GM23338 (cell line): ENCODE measurements at regions not wholly inside any gene's neighbourhood (a gene's known extent, or its start where the extent isn't known, plus 50 kb on each side); places are given as distances from the start of the nearest gene placed in this dataset.

Experiments used
- ATAC-seq: fragments of 200-7000 bp; cut with Tn5 transposase; 3 replicates; pipeline ENCODE4 v1.9.1; 2020
- DNase-seq: peaks from one replicate; pipeline ENCODE4 v3.0.0-alpha.2; 2015; ENCODE audit warnings: low spot score
- H2AFZ ChIP-seq: fragments of 200-600 bp; sonication (generic); 2 replicates; pipeline ENCODE4 v1.8.0; 2016; ENCODE audit warnings: antibody characterized with exemption, mild to moderate bottlenecking, moderate library complexity
- H3F3A ChIP-seq: fragments of 200-600 bp; sonication (generic); replicated peaks from 2 replicates; pipeline ENCODE4 v1.8.0; 2017; ENCODE audit warnings: antibody characterized with exemption, mixed run types, low read depth
- H3K27ac ChIP-seq: fragments of 200-600 bp; sonication (generic); 2 replicates; pipeline ENCODE4 v1.6.1; 2016; ENCODE audit warnings: low read depth
- H3K27me3 ChIP-seq: fragments of 200-600 bp; sonication (generic); 2 replicates; pipeline ENCODE4 v1.8.0; 2016; ENCODE audit warnings: mild to moderate bottlenecking, mixed run types, moderate library complexity; ENCODE audit not compliant: insufficient read depth
- H3K36me3 ChIP-seq: fragments of 200-600 bp; sonication (generic); 2 replicates; pipeline ENCODE4 v1.8.0; 2016; ENCODE audit warnings: mild to moderate bottlenecking; ENCODE audit not compliant: insufficient read depth
- H3K4me1 ChIP-seq: fragments of 200-600 bp; sonication (generic); 2 replicates; pipeline ENCODE4 v1.8.0; 2016; ENCODE audit warnings: mild to moderate bottlenecking, moderate library complexity; ENCODE audit not compliant: insufficient read depth
- H3K4me2 ChIP-seq: fragments of 200-600 bp; sonication (generic); 2 replicates; pipeline ENCODE4 v1.7.1; 2017; ENCODE audit warnings: mixed run types
- H3K4me3 ChIP-seq: fragments of 200-600 bp; sonication (generic); 2 replicates; pipeline ENCODE4 v1.6.1; 2016; ENCODE audit warnings: mixed run types
- H3K79me2 ChIP-seq: fragments of 200-600 bp; sonication (generic); replicated peaks from 2 replicates; pipeline ENCODE4 v1.8.0; 2017; ENCODE audit warnings: mild to moderate bottlenecking; ENCODE audit not compliant: insufficient read depth
- H3K9me2 ChIP-seq: fragments of 200-600 bp; sonication (generic); 2 replicates; pipeline ENCODE4 v1.8.0; 2017; ENCODE audit not compliant: insufficient read depth
- H4K20me1 ChIP-seq: fragments of 200-600 bp; sonication (generic); replicated peaks from 2 replicates; pipeline ENCODE4 v1.8.0; 2017; ENCODE audit warnings: mild to moderate bottlenecking; ENCODE audit not compliant: insufficient read depth
- H3K27ac Mint-ChIP-seq: 2 replicates; pipeline ENCODE4 v1.8.0; 2020; ENCODE audit warnings: inconsistent platforms, mild to moderate bottlenecking, moderate library complexity, mixed read lengths
- H3K27me3 Mint-ChIP-seq: 3 replicates; pipeline ENCODE4 v1.8.0; 2022; ENCODE audit warnings: low read depth, mild to moderate bottlenecking, moderate library complexity, mixed read lengths, inconsistent platforms; ENCODE audit not compliant: insufficient read depth, poor library complexity
- H3K36me3 Mint-ChIP-seq: 3 replicates; pipeline ENCODE4 v1.8.0; 2021; ENCODE audit warnings: low read depth, mild to moderate bottlenecking, inconsistent platforms, moderate library complexity, mixed read lengths
- H3K4me1 Mint-ChIP-seq: 3 replicates; pipeline ENCODE4 v1.8.0; 2020; ENCODE audit warnings: mild to moderate bottlenecking, inconsistent platforms, mixed read lengths
- H3K4me3 Mint-ChIP-seq: 3 replicates; pipeline ENCODE4 v1.8.0; 2021; ENCODE audit warnings: moderate library complexity, mild to moderate bottlenecking, inconsistent platforms, mixed read lengths
- H3K9me3 Mint-ChIP-seq: 3 replicates; pipeline ENCODE4 v1.8.0; 2020; ENCODE audit warnings: moderate library complexity, mild to moderate bottlenecking, inconsistent platforms, mixed read lengths
- EZH2phosphoT487 ChIP-seq: fragments of 200-600 bp; sonication (generic); IDR thresholded peaks from one replicate; pipeline ENCODE4 v1.8.1; 2018; ENCODE audit warnings: antibody characterized with exemption; ENCODE audit not compliant: unreplicated experiment
- POLR2AphosphoS5 ChIP-seq: IDR thresholded peaks from 2 replicates; pipeline ENCODE4 v1.6.1; 2016; ENCODE audit warnings: antibody characterized with exemption, low read depth
- STAT1 ChIP-seq: IDR thresholded peaks from one replicate; pipeline ENCODE4 v1.6.1; 2016; ENCODE audit warnings: antibody characterized with exemption; ENCODE audit not compliant: unreplicated experiment
- ZNF114 ChIP-seq: fragments of 250-450 bp; sonication (Bioruptor Pico); IDR thresholded peaks from 2 replicates; pipeline ENCODE4 v1.5.0; 2020; ENCODE audit warnings: mild to moderate bottlenecking, moderate library complexity
- TF ChIP-seq, protein P1 (sequence below): fragments of 250-450 bp; sonication (Bioruptor Pico); IDR thresholded peaks from 2 replicates; pipeline ENCODE4 v1.5.0; 2020; ENCODE audit warnings: mild to moderate bottlenecking, moderate library complexity

DNA sequence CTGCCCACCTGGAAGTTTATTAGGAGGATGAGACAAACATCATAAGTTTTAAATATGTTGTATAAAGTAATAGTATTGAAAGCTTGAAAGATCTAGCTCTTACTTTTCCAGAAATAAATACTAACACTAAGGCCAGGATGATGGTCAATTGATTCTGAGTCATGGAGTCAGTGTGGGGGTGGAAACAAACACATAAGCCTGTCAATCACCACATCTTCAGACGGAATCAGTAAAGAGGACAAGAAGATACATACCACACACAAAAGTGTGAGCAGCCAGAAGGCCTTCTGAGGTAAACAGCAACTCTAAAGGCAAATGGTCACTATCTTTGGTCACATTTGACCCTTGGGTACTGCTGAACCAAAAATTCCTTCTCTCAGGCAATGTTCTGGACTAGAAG lies 365.0 kb upstream of the RASGEF1B start:
- Histone ChIP-seq H3F3A (no peaks in the 10 kb centered on the region), H3K79me2 (no peaks in the 10 kb centered on the region)
- no peaks in the 10 kb centered on the region for H3K4me1 Mint-ChIP-seq

More for the DNA sequence above, 365.0 kb upstream of the RASGEF1B start:
- ATAC-seq (no peak), DNase-seq (no peak)
- Mint-ChIP-seq H3K36me3 (no peaks in the 10 kb centered on the region), H3K27ac (no peak overlapping the region), H3K4me3 (no peak overlapping the region), H3K9me3 (no peaks in the 10 kb centered on the region), H3K27me3 (peaks cover 4% of the 10 kb centered on the region)
- Histone ChIP-seq H3K36me3 (no peaks in the 10 kb centered on the region), H3K4me1 (no peaks in the 10 kb centered on the region), H4K20me1 (no peaks in the 10 kb centered on the region), H3K4me3 (no peak overlapping the region), H3K27me3 (no peaks in the 10 kb centered on the region), H3K27ac (no peak overlapping the region), H3K9me2 (no peaks in the 10 kb centered on the region), H3K4me2 (no peak overlapping the region), H2AFZ (no peak overlapping the region)
- TF ChIP-seq ZNF114 (CRISPR knock-in tag) (no peak), POLR2AphosphoS5 (no peak), STAT1 (no peak), EZH2phosphoT487 (no peak)
- TF ChIP-seq, protein P1, sequence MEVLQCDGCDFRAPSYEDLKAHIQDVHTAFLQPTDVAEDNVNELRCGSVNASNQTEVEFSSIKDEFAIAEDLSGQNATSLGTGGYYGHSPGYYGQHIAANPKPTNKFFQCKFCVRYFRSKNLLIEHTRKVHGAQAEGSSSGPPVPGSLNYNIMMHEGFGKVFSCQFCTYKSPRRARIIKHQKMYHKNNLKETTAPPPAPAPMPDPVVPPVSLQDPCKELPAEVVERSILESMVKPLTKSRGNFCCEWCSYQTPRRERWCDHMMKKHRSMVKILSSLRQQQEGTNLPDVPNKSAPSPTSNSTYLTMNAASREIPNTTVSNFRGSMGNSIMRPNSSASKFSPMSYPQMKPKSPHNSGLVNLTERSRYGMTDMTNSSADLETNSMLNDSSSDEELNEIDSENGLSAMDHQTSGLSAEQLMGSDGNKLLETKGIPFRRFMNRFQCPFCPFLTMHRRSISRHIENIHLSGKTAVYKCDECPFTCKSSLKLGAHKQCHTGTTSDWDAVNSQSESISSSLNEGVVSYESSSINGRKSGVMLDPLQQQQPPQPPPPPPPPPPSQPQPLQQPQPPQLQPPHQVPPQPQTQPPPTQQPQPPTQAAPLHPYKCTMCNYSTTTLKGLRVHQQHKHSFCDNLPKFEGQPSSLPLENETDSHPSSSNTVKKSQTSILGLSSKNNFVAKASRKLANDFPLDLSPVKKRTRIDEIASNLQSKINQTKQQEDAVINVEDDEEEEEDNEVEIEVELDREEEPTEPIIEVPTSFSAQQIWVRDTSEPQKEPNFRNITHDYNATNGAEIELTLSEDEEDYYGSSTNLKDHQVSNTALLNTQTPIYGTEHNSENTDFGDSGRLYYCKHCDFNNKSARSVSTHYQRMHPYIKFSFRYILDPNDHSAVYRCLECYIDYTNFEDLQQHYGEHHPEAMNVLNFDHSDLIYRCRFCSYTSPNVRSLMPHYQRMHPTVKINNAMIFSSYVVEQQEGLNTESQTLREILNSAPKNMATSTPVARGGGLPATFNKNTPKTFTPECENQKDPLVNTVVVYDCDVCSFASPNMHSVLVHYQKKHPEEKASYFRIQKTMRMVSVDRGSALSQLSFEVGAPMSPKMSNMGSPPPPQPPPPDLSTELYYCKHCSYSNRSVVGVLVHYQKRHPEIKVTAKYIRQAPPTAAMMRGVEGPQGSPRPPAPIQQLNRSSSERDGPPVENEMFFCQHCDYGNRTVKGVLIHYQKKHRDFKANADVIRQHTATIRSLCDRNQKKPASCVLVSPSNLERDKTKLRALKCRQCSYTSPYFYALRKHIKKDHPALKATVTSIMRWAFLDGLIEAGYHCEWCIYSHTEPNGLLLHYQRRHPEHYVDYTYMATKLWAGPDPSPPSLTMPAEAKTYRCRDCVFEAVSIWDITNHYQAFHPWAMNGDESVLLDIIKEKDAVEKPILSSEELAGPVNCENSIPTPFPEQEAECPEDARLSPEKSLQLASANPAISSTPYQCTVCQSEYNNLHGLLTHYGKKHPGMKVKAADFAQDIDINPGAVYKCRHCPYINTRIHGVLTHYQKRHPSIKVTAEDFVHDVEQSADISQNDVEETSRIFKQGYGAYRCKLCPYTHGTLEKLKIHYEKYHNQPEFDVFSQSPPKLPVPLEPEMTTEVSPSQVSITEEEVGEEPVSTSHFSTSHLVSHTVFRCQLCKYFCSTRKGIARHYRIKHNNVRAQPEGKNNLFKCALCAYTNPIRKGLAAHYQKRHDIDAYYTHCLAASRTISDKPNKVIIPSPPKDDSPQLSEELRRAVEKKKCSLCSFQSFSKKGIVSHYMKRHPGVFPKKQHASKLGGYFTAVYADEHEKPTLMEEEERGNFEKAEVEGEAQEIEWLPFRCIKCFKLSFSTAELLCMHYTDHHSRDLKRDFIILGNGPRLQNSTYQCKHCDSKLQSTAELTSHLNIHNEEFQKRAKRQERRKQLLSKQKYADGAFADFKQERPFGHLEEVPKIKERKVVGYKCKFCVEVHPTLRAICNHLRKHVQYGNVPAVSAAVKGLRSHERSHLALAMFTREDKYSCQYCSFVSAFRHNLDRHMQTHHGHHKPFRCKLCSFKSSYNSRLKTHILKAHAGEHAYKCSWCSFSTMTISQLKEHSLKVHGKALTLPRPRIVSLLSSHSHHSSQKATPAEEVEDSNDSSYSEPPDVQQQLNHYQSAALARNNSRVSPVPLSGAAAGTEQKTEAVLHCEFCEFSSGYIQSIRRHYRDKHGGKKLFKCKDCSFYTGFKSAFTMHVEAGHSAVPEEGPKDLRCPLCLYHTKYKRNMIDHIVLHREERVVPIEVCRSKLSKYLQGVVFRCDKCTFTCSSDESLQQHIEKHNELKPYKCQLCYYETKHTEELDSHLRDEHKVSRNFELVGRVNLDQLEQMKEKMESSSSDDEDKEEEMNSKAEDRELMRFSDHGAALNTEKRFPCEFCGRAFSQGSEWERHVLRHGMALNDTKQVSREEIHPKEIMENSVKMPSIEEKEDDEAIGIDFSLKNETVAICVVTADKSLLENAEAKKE (CRISPR knock-in tag): no peak
